ENCODE measurements at regions not wholly inside any gene's neighbourhood (a gene's known extent, or its start where the extent isn't known, plus 50 kb on each side); places are given as distances from the start of the nearest gene placed in this dataset.

- TF ChIP-seq CTCF (IDR thresholded peaks at IDR 0.05 in 8 of 11, conservative IDR thresholded peaks at IDR 0.05 in 3 of 11) (no peak), POLR2AphosphoS5 (IDR thresholded peaks at IDR 0.05) (no peak), POLR2A (IDR thresholded peaks at IDR 0.05) (no peak)
- no peak overlapping the region for H3K27ac ChIP-seq
- no peak overlapping the region for H3K4me3 ChIP-seq
- no peaks in the 10 kb centered on the region for H3K36me3 ChIP-seq
- no peaks in the 10 kb centered on the region for H3K9me3 ChIP-seq
- WGBS, 5 donors, result 56 to 79% (median 72%) methylated on average over 3 of the region's 3 CpGs
- DNase-seq, result no peak
- no peaks in the 10 kb centered on the region for H3K27me3 ChIP-seq (replicated peaks in 1 of 7)
- intact Hi-C loops (cut with DNase I; ENCODE audit: low total_unique reads), result no loop called here
- no peaks in the 10 kb centered on the region for H3K4me1 ChIP-seq
Observed at GRCh38 chrX:125744914-125745313, 421.2 kb downstream of the DCAF12L2 start.

GRCh38 chrX:125757794-125758564 is 408.1 kb downstream of the DCAF12L2 start:
- Histone ChIP-seq H3K9me3 (peaks cover 0 to 15% (median 5%) of the 10 kb centered on the region in 8 donors), H3K27me3 (replicated peaks in 1 of 7) (no peaks in the 10 kb centered on the region), H3K36me3 (no peaks in the 10 kb centered on the region), H3K27ac (no peak overlapping the region), H3K4me1 (no peaks in the 10 kb centered on the region), H3K4me3 (no peak overlapping the region)
- DNase-seq, result no peak
- intact Hi-C loops (cut with DNase I; ENCODE audit: low total_unique reads), result no loop called here
- WGBS, 5 donors, result 65 to 73% (median 72%) methylated on average over 7 to 8 of the region's 8 CpGs
- TF ChIP-seq CTCF (IDR thresholded peaks at IDR 0.05 in 8 of 11, conservative IDR thresholded peaks at IDR 0.05 in 3 of 11), result no peak
- TF ChIP-seq POLR2A (IDR thresholded peaks at IDR 0.05), result no peak
- TF ChIP-seq POLR2AphosphoS5 (IDR thresholded peaks at IDR 0.05), result no peak

GRCh38 chrX:125758819-125759218 is 407.3 kb downstream of the DCAF12L2 start:
- TF ChIP-seq POLR2A (IDR thresholded peaks at IDR 0.05), result no peak
- no peak for TF ChIP-seq CTCF (IDR thresholded peaks at IDR 0.05 in 8 of 11, conservative IDR thresholded peaks at IDR 0.05 in 3 of 11)
- TF ChIP-seq POLR2AphosphoS5 (IDR thresholded peaks at IDR 0.05), result no peak
- intact Hi-C loops (cut with DNase I; ENCODE audit: low total_unique reads), result no loop called here
- H3K9me3 ChIP-seq, result peaks cover 0 to 22% (median 5%) of the 10 kb centered on the region in 8 donors
- DNase-seq, result no peak
- H3K36me3 ChIP-seq, result no peaks in the 10 kb centered on the region
- H3K27me3 ChIP-seq (replicated peaks in 1 of 7), result no peaks in the 10 kb centered on the region
- no peak overlapping the region for H3K27ac ChIP-seq
- no peaks in the 10 kb centered on the region for H3K4me1 ChIP-seq
- WGBS, 5 donors, result 83 to 96% (median 90%) methylated on average over 2 of the region's 2 CpGs
- no peak overlapping the region for H3K4me3 ChIP-seq

GRCh38 chrX:125762954-125763353 is 403.1 kb downstream of the DCAF12L2 start:
- no peaks in the 10 kb centered on the region for H3K36me3 ChIP-seq
- intact Hi-C loops (cut with DNase I; ENCODE audit: low total_unique reads), result no loop called here
- H3K27ac ChIP-seq, result no peak overlapping the region
- no peaks in the 10 kb centered on the region for H3K4me1 ChIP-seq
- H3K4me3 ChIP-seq, result no peak overlapping the region
- H3K27me3 ChIP-seq (replicated peaks in 1 of 7), result no peaks in the 10 kb centered on the region
- peaks cover 0 to 35% (median 5%) of the 10 kb centered on the region in 8 donors for H3K9me3 ChIP-seq
- WGBS, 5 donors, result 19 to 56% (median 30%) methylated on average over 1 of the region's 1 CpG
- no peak for DNase-seq
- TF ChIP-seq POLR2A (IDR thresholded peaks at IDR 0.05) (no peak), POLR2AphosphoS5 (IDR thresholded peaks at IDR 0.05) (no peak), CTCF (IDR thresholded peaks at IDR 0.05 in 8 of 11, conservative IDR thresholded peaks at IDR 0.05 in 3 of 11) (no peak)

Data from spleen (tissue), 11 donors.